Activated CD8-positive, alpha-beta memory T cell treated with anti-CD3 and anti-CD28 coated beads, Interleukin-2, amount 10 ng/mL, durations not matched to agents 7 days and 5 days (primary cell): ENCODE measurements at regions not wholly inside any gene's neighbourhood (a gene's known extent, or its start where the extent isn't known, plus 50 kb on each side); places are given as distances from the start of the nearest gene placed in this dataset.
"Not testable (repeated sequence)": the region's sequence is repeated elsewhere in the genome, so short reads cannot be mapped to it uniquely, and the experiment has no call there.

Experiments
- ATAC-seq: fragments of 150-1000 bp; cut with Tn5 transposase; one replicate; pipeline ENCODE4 v1.10.0; 2021; ENCODE audit warnings: moderate library complexity
- CTCF ChIA-PET: fragments of 350-600 bp; sonication (Branson Sonifier 250); formaldehyde crosslinking; loops from one replicate; lab custom pipeline; 2021; ENCODE audit warnings: antibody characterized with exemption; lab: Charles Lee
- DNase-seq: peaks from one replicate; pipeline ENCODE4 v3.0.0-alpha.2; 2020
- H3K27ac Mint-ChIP-seq: one replicate; pipeline ENCODE4 v1.8.0; 2021; ENCODE audit warnings: mild to moderate bottlenecking, mixed read lengths
- H3K27me3 Mint-ChIP-seq: one replicate; pipeline ENCODE4 v1.8.0; 2021; ENCODE audit warnings: mixed read lengths
- H3K36me3 Mint-ChIP-seq: one replicate; pipeline ENCODE4 v1.8.0; 2021; ENCODE audit warnings: mild to moderate bottlenecking, mixed read lengths
- H3K4me1 Mint-ChIP-seq: one replicate; pipeline ENCODE4 v1.8.0; 2021; ENCODE audit warnings: mixed read lengths
- H3K4me3 Mint-ChIP-seq: one replicate; pipeline ENCODE4 v1.8.0; 2021; ENCODE audit warnings: mild to moderate bottlenecking, moderate library complexity, mixed read lengths
- H3K9me3 Mint-ChIP-seq: one replicate; pipeline ENCODE4 v1.8.0; 2022; ENCODE audit warnings: low read depth, mixed read lengths

DNA sequence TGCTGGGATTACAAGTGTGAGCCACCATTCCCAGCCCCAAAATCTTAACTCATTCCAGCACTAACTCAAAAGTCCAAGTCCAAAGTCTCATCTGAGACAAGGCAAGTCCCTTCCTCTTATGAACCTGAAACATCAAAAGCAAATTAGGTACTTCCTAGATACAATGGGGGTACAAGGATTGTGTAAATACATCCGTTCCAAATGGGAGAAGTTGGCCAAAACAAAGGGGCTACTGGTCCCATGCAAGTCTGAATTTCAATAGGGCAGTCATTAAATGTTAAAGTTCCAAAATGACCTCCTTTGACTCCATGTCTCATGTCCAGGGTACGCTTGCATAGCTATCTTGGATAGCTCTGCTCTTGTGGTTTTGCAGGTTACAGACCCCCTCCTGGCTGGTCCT, 94.7 kb upstream of the PPM1H start:
- no peaks in the 10 kb centered on the region for H3K4me1 Mint-ChIP-seq
- H3K27me3 Mint-ChIP-seq: no peaks in the 10 kb centered on the region
- CTCF ChIA-PET: no interaction called here
- H3K27ac Mint-ChIP-seq: no peak overlapping the region
- DNase-seq: no peak
- no peak for ATAC-seq
- H3K9me3 Mint-ChIP-seq: no peaks in the 10 kb centered on the region
- H3K36me3 Mint-ChIP-seq: no peaks in the 10 kb centered on the region
- no peak overlapping the region for H3K4me3 Mint-ChIP-seq

DNA sequence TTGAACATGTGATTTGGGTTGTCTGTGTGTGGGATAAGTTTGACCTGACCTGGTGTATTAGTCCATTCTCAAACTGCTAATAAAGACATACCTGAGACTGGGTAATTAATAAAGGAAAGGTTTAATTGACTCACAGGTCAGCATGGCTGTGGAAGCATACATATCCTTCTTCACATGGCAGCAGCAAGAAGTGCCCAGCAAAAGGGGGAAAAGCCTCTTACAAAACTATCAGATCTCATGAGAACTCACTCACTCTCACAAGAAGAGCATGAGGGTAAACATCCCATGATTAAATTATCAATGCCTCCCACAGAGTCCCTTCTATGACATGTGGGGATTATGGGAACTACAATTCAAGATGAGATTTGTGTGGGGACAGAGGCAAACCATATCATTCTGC, 94.0 kb upstream of the PPM1H start:
- H3K27me3 Mint-ChIP-seq: no peaks in the 10 kb centered on the region
- ATAC-seq: no peak

GRCh38 chr12:63025116-63025515, 90.2 kb upstream of the PPM1H start:
- Mint-ChIP-seq H3K36me3 (no peaks in the 10 kb centered on the region), H3K9me3 (no peaks in the 10 kb centered on the region), H3K27ac (no peak overlapping the region), H3K27me3 (peaks cover 3% of the 10 kb centered on the region), H3K4me3 (no peak overlapping the region), H3K4me1 (no peaks in the 10 kb centered on the region)
- ATAC-seq (no peak), DNase-seq (no peak)
- CTCF ChIA-PET: no interaction called here

More for the DNA sequence above, 94.0 kb upstream of the PPM1H start:
- no peak for DNase-seq
- Mint-ChIP-seq H3K4me1 (no peaks in the 10 kb centered on the region), H3K36me3 (no peaks in the 10 kb centered on the region), H3K27ac (no peak overlapping the region), H3K4me3 (no peak overlapping the region), H3K9me3 (no peaks in the 10 kb centered on the region)
- CTCF ChIA-PET: no interaction called here

- no peak overlapping the region for H3K4me3 Mint-ChIP-seq
- H3K27me3 Mint-ChIP-seq: peaks cover 3% of the 10 kb centered on the region
- no peaks in the 10 kb centered on the region for H3K9me3 Mint-ChIP-seq
- no peak for DNase-seq
- no peak for ATAC-seq
- CTCF ChIA-PET: no interaction called here
- no peak overlapping the region for H3K27ac Mint-ChIP-seq
- H3K4me1 Mint-ChIP-seq: no peaks in the 10 kb centered on the region
- no peaks in the 10 kb centered on the region for H3K36me3 Mint-ChIP-seq
These were observed 89.0 kb upstream of the PPM1H start for GRCh38 chr12:63023926-63024325.

DNA sequence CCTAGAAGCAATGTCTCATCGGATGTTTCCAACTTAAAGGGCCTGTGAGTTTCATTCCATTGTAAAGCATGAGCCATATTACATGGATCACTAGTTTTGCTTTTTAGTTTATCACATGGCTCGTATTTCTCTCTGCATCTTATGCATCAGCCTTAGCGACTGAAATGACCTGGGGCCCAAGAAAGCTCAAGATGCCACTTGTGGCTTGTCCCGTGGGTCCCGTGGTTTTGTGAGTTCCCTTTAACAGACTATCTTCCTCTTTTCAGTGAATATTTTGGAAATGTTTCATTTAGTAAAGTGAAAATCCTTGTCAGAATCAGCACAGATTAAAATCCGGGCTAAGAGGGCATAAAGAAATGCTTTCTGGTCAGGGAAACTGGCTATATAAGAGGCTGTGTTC, 86.2 kb upstream of the PPM1H start:
- Mint-ChIP-seq H3K4me3 (no peak overlapping the region), H3K27me3 (peaks cover 3% of the 10 kb centered on the region), H3K4me1 (no peaks in the 10 kb centered on the region), H3K36me3 (no peaks in the 10 kb centered on the region), H3K9me3 (no peaks in the 10 kb centered on the region), H3K27ac (no peak overlapping the region)
- ATAC-seq: no peak
- DNase-seq: no peak
- CTCF ChIA-PET: no interaction called here

DNA sequence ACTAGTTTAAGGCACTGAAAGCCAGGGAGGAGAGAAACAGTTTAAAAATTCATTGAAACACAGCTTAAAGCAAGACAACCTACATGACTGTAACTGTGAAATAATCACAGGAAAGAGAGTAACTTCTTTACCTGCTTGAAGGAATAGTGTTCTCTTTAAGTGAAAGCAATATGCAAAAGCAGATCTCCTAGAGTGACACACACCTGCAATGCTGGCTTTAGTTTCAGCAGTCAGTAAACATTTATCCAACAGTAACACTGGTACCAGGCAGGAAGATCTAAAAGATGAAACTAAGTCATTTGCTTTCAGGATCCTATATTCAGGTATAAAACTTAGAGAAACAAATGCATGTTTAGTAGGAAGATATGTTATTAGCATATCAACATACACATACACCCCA, 85.3 kb upstream of the PPM1H start:
- peaks cover 3% of the 10 kb centered on the region for H3K27me3 Mint-ChIP-seq
- ATAC-seq: no peak
- no peak overlapping the region for H3K4me3 Mint-ChIP-seq
- no peaks in the 10 kb centered on the region for H3K36me3 Mint-ChIP-seq
- H3K4me1 Mint-ChIP-seq: no peaks in the 10 kb centered on the region
- no peaks in the 10 kb centered on the region for H3K9me3 Mint-ChIP-seq
- DNase-seq: no peak
- no peak overlapping the region for H3K27ac Mint-ChIP-seq
- CTCF ChIA-PET: no interaction called here

DNA sequence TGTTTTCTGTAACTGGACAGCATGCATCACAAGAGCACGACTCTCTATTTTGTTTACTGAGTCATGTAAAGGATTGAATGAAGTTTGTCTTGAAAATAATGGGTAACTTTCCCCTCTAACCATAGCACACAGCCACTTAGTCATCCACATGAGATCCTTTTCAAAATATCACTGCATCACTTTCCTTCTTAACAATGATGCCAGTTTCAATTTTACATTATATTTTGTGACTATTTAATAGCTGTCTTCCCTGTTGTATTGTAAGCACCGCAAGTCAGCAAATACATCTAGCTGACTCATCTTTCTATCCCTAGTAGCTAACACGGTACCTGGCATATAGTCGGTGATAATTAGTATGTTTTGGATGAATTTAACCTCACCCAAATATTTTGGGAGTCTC, 83.3 kb upstream of the PPM1H start:
- no peaks in the 10 kb centered on the region for H3K36me3 Mint-ChIP-seq
- H3K9me3 Mint-ChIP-seq: no peaks in the 10 kb centered on the region
- no peak for DNase-seq
- no peaks in the 10 kb centered on the region for H3K4me1 Mint-ChIP-seq
- H3K4me3 Mint-ChIP-seq: no peak overlapping the region
- no peak overlapping the region for H3K27ac Mint-ChIP-seq
- H3K27me3 Mint-ChIP-seq: peaks cover 3% of the 10 kb centered on the region
- CTCF ChIA-PET: no interaction called here
- no peak for ATAC-seq

- DNase-seq (no peak), ATAC-seq (no peak)
- CTCF ChIA-PET: no interaction called here
- no peaks in the 10 kb centered on the region for H3K27me3 Mint-ChIP-seq
- H3K4me1 Mint-ChIP-seq: no peaks in the 10 kb centered on the region
- H3K4me3 Mint-ChIP-seq: no peak overlapping the region
- no peaks in the 10 kb centered on the region for H3K36me3 Mint-ChIP-seq
- no peak overlapping the region for H3K27ac Mint-ChIP-seq
- no peaks in the 10 kb centered on the region for H3K9me3 Mint-ChIP-seq
These were observed 78.4 kb upstream of the PPM1H start for GRCh38 chr12:63013302-63013701.

DNA sequence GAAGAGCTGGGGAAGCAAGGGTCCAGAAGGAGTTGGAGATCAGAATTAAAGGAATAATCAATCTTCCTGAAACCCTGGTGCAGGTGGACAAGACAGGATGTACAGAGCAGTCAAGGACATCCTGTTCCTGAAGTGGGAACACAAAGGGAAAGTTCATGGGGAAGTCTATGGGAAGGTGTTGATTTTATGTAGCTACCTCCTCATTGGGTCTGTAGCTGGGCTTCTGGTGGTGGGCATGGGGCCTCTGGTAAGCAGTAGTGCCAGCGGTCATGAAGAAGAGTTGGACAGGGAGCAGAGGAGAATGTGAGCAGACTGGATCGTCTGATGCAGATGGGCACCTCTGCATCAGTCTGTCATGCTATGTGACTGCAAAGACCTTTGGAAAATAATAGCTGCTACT, 75.7 kb upstream of the PPM1H start:
- no peak for ATAC-seq
- no peak for DNase-seq
- Mint-ChIP-seq H3K27me3 (no peaks in the 10 kb centered on the region), H3K36me3 (no peaks in the 10 kb centered on the region), H3K4me1 (no peaks in the 10 kb centered on the region), H3K9me3 (no peaks in the 10 kb centered on the region), H3K4me3 (no peak overlapping the region), H3K27ac (no peak overlapping the region)
- CTCF ChIA-PET: no interaction called here

DNA sequence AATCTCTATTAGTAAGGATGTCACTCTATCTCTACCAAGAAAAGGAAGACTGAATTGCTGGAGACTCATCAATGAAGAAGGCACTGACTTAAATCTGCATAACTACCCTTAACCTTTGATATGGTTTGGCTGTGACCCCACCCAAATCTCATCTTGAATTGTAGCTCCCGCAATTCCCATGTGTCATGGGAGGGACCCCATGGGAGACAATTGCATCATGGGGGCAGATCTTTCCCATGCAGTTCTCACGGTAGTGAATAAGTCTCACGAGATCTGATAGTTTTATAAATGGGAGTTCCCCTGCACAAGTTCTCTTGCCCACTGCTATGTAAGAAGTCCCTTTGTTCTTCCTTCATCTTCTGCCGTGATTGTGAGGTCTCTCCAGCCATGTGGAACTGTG, 73.4 kb upstream of the PPM1H start:
- Mint-ChIP-seq H3K4me3 (no peak overlapping the region), H3K4me1 (no peaks in the 10 kb centered on the region), H3K36me3 (no peaks in the 10 kb centered on the region), H3K9me3 (no peaks in the 10 kb centered on the region), H3K27ac (no peak overlapping the region), H3K27me3 (no peaks in the 10 kb centered on the region)
- no peak for DNase-seq
- ATAC-seq: no peak
- CTCF ChIA-PET: no interaction called here

DNA sequence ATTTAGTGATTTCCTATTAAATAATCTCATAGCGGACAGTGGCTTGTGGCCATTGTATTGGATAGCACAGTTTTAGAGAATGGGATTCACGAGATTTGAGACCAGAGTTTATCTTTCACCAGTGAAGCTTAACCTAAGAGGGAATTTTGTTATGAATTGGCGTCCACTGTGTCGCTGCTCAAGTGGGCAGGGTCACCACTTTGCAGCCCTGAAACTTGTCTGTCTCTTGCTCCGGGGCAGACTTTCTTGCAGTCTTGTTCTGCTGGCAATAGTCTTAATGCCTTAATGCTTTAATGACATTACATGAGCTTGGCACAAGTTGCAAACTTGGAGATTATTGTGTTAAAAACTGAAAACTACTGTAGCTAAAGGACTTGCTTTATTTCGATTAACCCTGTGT, 72.8 kb upstream of the PPM1H start:
- no peaks in the 10 kb centered on the region for H3K36me3 Mint-ChIP-seq
- ATAC-seq (no peak), DNase-seq (no peak)
- no peaks in the 10 kb centered on the region for H3K9me3 Mint-ChIP-seq
- H3K27ac Mint-ChIP-seq: no peak overlapping the region
- H3K4me1 Mint-ChIP-seq: no peaks in the 10 kb centered on the region
- no peaks in the 10 kb centered on the region for H3K27me3 Mint-ChIP-seq
- H3K4me3 Mint-ChIP-seq: no peak overlapping the region
- CTCF ChIA-PET: no interaction called here

- CTCF ChIA-PET: no interaction called here
- Mint-ChIP-seq H3K9me3 (no peaks in the 10 kb centered on the region), H3K27me3 (no peaks in the 10 kb centered on the region), H3K4me3 (no peak overlapping the region), H3K27ac (no peak overlapping the region), H3K36me3 (no peaks in the 10 kb centered on the region), H3K4me1 (no peaks in the 10 kb centered on the region)
- DNase-seq (no peak), ATAC-seq (no peak)
These were observed 71.6 kb upstream of the PPM1H start for GRCh38 chr12:63006536-63006935.

- Mint-ChIP-seq H3K9me3 (no peaks in the 10 kb centered on the region), H3K4me3 (no peak overlapping the region), H3K27ac (no peak overlapping the region), H3K4me1 (no peaks in the 10 kb centered on the region), H3K36me3 (no peaks in the 10 kb centered on the region), H3K27me3 (no peaks in the 10 kb centered on the region)
- DNase-seq: no peak
- no peak for ATAC-seq
- CTCF ChIA-PET: no interaction called here
These were observed 70.4 kb upstream of the PPM1H start for GRCh38 chr12:63005382-63005781.

DNA sequence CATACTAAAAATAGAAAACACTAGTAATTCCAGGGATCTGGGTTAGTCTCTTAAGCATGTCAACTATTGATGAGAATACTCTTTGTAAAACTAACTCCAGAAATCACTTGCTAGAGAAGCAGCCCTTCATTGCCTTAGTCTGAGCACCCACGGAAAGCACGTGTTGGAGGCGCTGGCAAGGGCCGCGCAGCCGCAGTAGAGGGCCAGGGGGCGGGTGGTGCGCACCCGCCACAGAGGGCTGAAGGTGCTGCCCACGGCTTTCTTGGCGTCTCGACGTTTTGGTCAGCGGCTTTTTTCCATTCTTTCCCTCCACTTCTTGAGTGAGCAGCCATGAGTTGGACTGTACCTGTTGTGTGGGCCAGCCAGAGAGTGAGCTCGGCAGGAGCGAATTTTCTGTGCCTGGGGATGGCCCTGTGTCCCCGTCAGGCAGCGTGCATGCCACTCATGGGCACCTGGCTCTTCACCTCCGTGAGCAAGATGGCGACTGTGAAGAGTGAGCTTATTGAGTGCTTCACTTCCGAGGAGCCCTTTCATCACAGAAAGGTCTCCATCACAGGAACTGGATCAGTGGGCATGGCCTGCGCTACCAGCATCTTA, 68.4 kb upstream of the PPM1H start:
- Mint-ChIP-seq H3K27me3 (no peaks in the 10 kb centered on the region), H3K9me3 (no peaks in the 10 kb centered on the region), H3K4me1 (no peaks in the 10 kb centered on the region), H3K27ac (no peak overlapping the region), H3K36me3 (no peaks in the 10 kb centered on the region), H3K4me3 (no peak overlapping the region)
- no peak for DNase-seq
- ATAC-seq: no peak
- CTCF ChIA-PET: no interaction called here

DNA sequence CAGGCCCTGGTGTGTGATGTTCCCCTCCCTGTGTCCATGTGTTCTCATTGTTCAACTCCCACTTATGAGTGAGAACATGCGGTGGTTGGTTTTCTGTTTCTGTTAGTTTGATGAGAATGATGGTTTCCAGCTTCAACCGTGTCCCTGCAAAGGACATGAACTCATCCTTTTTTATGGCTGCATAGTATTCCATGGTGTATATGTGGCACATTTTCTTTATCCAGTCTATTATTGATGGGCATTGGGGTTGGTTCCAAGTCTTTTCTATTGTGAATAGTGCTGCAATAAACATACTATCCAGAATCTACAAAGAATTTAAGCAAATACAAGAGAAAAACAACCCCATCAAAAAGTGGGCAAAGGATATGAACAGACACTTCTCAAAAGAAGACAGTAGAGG, 67.1 kb upstream of the PPM1H start:
- not testable (repeated sequence) for H3K27ac Mint-ChIP-seq

More for the DNA sequence above, 67.1 kb upstream of the PPM1H start:
- H3K36me3 Mint-ChIP-seq, CTCF ChIA-PET, H3K9me3 Mint-ChIP-seq, H3K27me3 Mint-ChIP-seq, DNase-seq, H3K4me3 Mint-ChIP-seq, ATAC-seq, H3K4me1 Mint-ChIP-seq: not testable (repeated sequence)
